Vagina (tissue), 2 donors: ENCODE measurements at regions not wholly inside any gene's neighbourhood (a gene's known extent, or its start where the extent isn't known, plus 50 kb on each side); places are given as distances from the start of the nearest gene placed in this dataset.

ENCODE experiments used
- CTCF ChIP-seq, 3 experiments: fragments of 450-650 bp in 2 of 3; fragments of 200-600 bp in 1 of 3; sonication (generic) in 1 of 3; IDR thresholded peaks; one replicate each; pipeline ENCODE4 v1.5.1; 2017 to 2019; ENCODE audit warnings: antibody characterized with exemption in 3 of 3, mild to moderate bottlenecking in 2 of 3, moderate library complexity in 2 of 3
- POLR2A ChIP-seq, 2 donors: fragments of 450-650 bp; IDR thresholded peaks; one replicate each; pipeline ENCODE4 v1.6.1; 2017; ENCODE audit warnings: antibody characterized with exemption in 2 of 2, mild to moderate bottlenecking in 2 of 2, moderate library complexity in 2 of 2
- POLR2AphosphoS5 ChIP-seq, 2 donors: sonication (generic); formaldehyde crosslinking; IDR thresholded peaks; one replicate each; pipeline ENCODE4 v1.9.0; 2017; ENCODE audit warnings: antibody characterized with exemption in 2 of 2, mild to moderate bottlenecking in 2 of 2, low read depth in 1 of 2; ENCODE audit not compliant: insufficient read depth in 1 of 2

GRCh38 chr14:26947265-26947664 is 349.4 kb upstream of the NOVA1 start:
- no peak for TF ChIP-seq CTCF (IDR thresholded peaks at IDR 0.05)
- TF ChIP-seq POLR2A (IDR thresholded peaks at IDR 0.05) = no peak
- no peak for TF ChIP-seq POLR2AphosphoS5 (IDR thresholded peaks at IDR 0.05; ENCODE audit: insufficient read depth in 1 of 2, low read depth in 1 of 2)
